ENCODE measurements at regions not wholly inside any gene's neighbourhood (a gene's known extent, or its start where the extent isn't known, plus 50 kb on each side); places are given as distances from the start of the nearest gene placed in this dataset.

- no peaks in the 10 kb centered on the region for H3K4me1 ChIP-seq (ENCODE audit: control insufficient read depth in 1 of 2, insufficient read depth in 1 of 2, low read depth in 1 of 2, low read length in 1 of 2)
- no peaks in the 10 kb centered on the region for H3K9me3 ChIP-seq
These were observed 261.3 kb upstream of the MEIS1 start for GRCh38 chr2:66173645-66174044.

DNA sequence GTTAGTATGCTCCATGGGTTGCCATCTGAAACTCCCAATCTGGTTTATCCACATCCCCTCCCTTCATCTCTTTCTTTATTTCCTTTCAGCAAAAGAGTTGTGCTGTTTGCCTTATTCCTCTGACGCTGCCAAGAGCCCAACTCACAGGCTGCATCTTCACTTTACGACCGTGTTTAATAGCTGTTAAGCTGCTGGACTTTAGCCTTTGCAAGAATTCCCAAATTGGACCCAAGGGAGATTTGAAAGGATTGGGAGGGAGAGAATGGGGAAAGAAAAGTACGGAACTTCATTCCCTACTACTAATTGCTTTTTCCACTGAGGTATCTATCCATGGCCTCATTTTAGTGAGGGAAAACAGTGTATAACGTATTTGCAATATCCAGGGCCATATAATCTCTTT lies 263.4 kb upstream of the MEIS1 start:
- H3K4me3 ChIP-seq (ENCODE audit: low read depth in 1 of 2, low read length in 1 of 2) = no peak overlapping the region

More at GRCh38 chr2:66173645-66174044, 261.3 kb upstream of the MEIS1 start:
- no peak overlapping the region for H3K4me3 ChIP-seq (ENCODE audit: low read depth in 1 of 2, low read length in 1 of 2)
- no peaks in the 10 kb centered on the region for H3K36me3 ChIP-seq
- H3K27ac ChIP-seq = no peak overlapping the region
- TF ChIP-seq, protein P1, sequence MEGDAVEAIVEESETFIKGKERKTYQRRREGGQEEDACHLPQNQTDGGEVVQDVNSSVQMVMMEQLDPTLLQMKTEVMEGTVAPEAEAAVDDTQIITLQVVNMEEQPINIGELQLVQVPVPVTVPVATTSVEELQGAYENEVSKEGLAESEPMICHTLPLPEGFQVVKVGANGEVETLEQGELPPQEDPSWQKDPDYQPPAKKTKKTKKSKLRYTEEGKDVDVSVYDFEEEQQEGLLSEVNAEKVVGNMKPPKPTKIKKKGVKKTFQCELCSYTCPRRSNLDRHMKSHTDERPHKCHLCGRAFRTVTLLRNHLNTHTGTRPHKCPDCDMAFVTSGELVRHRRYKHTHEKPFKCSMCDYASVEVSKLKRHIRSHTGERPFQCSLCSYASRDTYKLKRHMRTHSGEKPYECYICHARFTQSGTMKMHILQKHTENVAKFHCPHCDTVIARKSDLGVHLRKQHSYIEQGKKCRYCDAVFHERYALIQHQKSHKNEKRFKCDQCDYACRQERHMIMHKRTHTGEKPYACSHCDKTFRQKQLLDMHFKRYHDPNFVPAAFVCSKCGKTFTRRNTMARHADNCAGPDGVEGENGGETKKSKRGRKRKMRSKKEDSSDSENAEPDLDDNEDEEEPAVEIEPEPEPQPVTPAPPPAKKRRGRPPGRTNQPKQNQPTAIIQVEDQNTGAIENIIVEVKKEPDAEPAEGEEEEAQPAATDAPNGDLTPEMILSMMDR (IDR thresholded peaks at IDR 0.05) = no peak
- H3K27me3 ChIP-seq = no peaks in the 10 kb centered on the region

DNA sequence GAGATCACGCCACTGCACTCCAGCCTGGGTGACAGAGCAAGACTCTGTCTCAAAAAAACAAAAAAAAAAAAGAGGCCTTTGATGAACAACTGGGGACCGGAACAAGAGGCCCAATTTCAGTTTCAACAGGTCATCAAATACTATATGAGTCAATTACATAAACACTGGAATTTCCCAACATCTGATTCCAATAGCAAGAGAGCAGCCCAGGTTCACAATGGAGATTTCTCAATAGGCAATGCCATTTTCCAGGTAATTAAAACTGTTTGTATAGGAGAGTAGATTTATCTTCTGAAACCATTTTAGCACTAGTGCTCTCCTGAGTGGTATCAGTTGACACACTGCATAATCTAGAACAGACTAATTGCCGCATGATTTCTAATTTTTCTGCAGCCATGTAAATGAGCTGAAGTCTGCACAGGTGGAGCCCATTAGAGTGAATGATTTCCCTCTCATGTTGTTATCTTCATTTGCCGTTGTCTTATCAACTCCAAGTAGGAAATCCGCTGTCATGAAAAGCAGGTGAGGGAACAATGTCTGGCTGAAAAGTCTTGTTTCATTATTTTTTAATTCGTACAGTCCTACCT lies 264.1 kb upstream of the MEIS1 start:
- H3K27ac ChIP-seq = no peak overlapping the region
- TF ChIP-seq, protein P1 (IDR thresholded peaks at IDR 0.05) = no peak
- no peaks in the 10 kb centered on the region for H3K36me3 ChIP-seq

More for the DNA sequence above, 263.4 kb upstream of the MEIS1 start:
- Histone ChIP-seq H3K27ac (no peak overlapping the region), H3K9me3 (no peaks in the 10 kb centered on the region), H3K27me3 (no peaks in the 10 kb centered on the region), H3K36me3 (no peaks in the 10 kb centered on the region), H3K4me1 (ENCODE audit: control insufficient read depth in 1 of 2, insufficient read depth in 1 of 2, low read depth in 1 of 2, low read length in 1 of 2) (no peaks in the 10 kb centered on the region)
- TF ChIP-seq, protein P1 (IDR thresholded peaks at IDR 0.05) = no peak

DNA sequence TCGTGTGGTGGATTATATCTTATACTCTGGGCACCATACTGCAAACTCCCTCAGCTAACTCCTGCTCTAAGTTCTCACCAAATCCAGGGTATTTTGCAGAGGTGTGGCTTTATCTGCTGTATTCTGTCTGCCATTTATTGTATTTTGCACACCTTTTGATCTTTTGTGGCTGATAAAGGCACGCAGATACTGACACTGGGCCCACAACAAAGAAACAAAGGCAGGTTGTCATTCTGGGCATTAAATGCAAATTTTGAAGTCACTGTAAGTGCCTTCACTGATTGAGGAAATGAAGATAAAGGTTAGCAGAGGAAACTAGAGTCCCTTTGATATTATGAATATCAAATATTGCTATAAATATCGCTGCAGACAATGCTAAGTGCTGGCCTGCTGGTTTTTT lies 265.8 kb upstream of the MEIS1 start:
- TF ChIP-seq, protein P1 (IDR thresholded peaks at IDR 0.05) = no peak

More for the DNA sequence above, 264.1 kb upstream of the MEIS1 start:
- H3K9me3 ChIP-seq = no peaks in the 10 kb centered on the region
- H3K4me3 ChIP-seq (ENCODE audit: low read depth in 1 of 2, low read length in 1 of 2) = no peak overlapping the region
- no peaks in the 10 kb centered on the region for H3K27me3 ChIP-seq
- no peaks in the 10 kb centered on the region for H3K4me1 ChIP-seq (ENCODE audit: control insufficient read depth in 1 of 2, insufficient read depth in 1 of 2, low read depth in 1 of 2, low read length in 1 of 2)

DNA sequence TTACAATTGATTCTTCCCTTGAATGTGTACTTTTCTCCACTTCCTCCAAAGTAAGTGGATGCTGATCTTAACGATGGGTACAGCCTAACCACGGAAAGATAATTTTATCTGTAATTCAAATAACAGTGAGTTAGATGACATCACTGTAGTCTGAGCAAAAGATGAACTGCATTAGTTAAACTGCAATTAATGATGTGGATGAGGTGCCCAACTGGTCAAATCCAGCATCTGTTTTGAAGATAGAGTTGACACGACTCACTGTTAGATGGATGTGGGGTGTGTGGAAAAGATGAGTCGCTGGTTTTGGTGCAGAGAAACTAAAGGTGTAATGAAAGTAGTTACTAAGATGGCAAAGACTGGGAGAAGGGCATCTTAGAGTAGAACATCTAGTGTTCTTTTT lies 270.5 kb upstream of the MEIS1 start:
- Histone ChIP-seq H3K27ac (no peak overlapping the region), H3K4me3 (ENCODE audit: low read depth in 1 of 2, low read length in 1 of 2) (no peak overlapping the region), H3K27me3 (no peaks in the 10 kb centered on the region), H3K4me1 (ENCODE audit: control insufficient read depth in 1 of 2, insufficient read depth in 1 of 2, low read depth in 1 of 2, low read length in 1 of 2) (no peaks in the 10 kb centered on the region), H3K36me3 (no peaks in the 10 kb centered on the region), H3K9me3 (no peaks in the 10 kb centered on the region)
- TF ChIP-seq, protein P1 (IDR thresholded peaks at IDR 0.05) = no peak

More for the DNA sequence above, 265.8 kb upstream of the MEIS1 start:
- Histone ChIP-seq H3K27ac (no peak overlapping the region), H3K4me3 (ENCODE audit: low read depth in 1 of 2, low read length in 1 of 2) (no peak overlapping the region), H3K36me3 (no peaks in the 10 kb centered on the region), H3K27me3 (no peaks in the 10 kb centered on the region), H3K4me1 (ENCODE audit: control insufficient read depth in 1 of 2, insufficient read depth in 1 of 2, low read depth in 1 of 2, low read length in 1 of 2) (no peaks in the 10 kb centered on the region), H3K9me3 (no peaks in the 10 kb centered on the region)
